Activated CD8-positive, alpha-beta memory T cell treated with anti-CD3 and anti-CD28 coated beads, Interleukin-2, amount 50 U/mL, for 48 hours (primary cell): ENCODE measurements at regions not wholly inside any gene's neighbourhood (a gene's known extent, or its start where the extent isn't known, plus 50 kb on each side); places are given as distances from the start of the nearest gene placed in this dataset.
"Not testable (repeated sequence)": the region's sequence is repeated elsewhere in the genome, so short reads cannot be mapped to it uniquely, and the experiment has no call there.

Source experiments
- DNase-seq: peaks from one replicate; pipeline ENCODE4 v3.0.0-alpha.2; 2020

DNA sequence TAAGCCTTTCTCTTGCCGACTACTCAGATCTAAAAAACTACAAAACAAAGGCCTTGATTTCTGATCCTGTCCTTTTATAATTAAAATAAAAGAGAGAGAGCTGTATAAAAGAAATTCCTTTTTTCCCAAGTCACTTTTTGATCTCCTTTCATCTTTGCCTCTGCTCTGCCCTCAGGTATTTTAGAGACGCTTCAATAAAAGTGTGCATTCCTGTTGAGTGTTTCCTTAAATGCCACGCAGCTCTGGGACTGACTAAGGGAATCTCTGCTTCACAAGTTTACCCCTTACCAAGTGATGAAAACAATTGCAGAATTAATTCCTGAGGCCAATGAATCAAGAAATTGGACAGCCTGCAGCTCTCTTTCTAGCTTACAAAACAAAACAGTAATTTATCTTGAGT lies 1109.8 kb downstream of the TMTC2 start:
- DNase-seq = no peak

DNA sequence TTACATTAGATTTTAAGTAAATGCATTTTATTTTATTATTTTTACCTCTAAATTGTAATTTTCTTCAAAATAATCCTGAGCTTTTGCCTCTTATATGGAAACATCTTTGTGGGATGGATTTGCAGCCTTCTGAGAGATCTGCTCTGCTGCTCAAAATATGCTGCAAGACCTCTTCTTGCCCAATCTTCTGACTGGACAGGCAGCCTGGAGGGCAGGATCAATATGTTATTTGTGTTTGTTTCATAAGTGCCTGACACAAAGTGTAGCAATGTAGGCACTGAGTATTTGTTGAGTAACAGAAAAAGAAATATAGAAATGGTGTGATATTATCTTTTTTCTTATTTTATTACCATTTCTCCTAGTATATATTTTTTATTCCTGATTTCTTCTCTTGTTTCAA lies 1106.9 kb downstream of the TMTC2 start:
- DNase-seq = no peak

DNA sequence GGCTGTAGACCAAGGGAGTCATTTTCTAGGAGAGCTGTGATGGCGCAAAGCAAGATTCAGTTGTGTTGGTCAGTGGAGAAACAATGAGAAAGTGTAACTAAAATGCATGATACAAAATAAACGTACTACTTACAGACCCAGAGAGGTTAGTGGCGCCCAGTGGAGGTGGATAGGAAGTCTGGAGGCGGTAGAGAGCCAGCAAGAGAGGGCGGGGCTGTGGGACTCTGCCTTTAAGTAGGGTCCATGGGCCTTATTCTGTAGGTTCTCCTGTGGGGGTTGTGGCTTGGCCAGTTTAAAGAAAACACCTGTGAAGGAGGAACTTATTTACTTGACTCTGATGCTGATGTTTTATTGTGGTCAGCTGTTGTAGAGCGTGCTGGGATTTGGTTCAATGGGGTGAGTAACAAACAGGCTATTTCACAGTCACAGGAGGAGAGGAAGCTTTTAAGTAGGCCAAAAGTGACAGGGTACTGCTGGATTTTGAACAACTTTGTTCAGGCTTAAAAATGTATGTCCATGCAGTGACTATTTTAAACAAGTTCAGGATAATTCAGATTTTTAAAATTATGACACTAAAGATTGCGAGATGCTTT lies 1097.7 kb downstream of the TMTC2 start:
- DNase-seq = no peak

DNA sequence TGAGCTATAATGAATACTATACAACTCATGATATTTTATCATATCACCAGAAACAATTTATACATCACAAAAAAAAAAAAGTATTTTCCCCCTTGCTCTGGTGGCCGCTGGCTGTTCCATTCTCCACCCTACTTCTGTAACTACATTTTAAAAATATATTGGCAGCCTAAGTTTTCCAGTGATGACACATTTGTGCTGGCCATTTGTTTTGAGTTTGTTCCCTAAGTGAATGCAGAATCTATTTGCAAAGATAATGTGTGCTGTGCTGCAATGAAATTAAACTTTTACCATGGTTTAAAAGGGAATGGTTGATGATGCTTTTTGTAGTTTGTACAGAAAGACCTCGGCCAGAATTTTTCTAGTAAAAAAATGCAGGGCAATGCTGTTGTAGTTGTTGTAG lies 1092.8 kb downstream of the TMTC2 start:
- DNase-seq = no peak

DNA sequence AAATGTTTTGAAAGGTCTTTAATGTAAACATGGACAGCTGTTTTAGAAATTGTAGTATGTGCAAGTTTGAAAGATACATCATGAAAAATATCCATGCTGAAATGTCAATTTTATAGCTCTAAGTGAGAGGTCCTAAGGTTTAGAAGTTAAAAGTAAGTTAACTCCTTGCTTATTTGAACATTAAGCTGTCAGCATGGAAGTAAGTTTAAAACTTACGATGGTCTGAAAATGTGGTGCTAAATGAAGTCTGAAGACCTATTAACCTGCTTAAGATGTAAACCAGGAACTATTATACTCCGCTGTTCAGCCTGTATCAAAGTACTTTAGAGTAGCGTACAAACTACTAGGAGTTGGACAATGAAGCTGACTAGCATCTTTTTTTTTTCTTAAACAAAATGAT lies 1082.4 kb downstream of the TMTC2 start:
- no peak for DNase-seq

DNA sequence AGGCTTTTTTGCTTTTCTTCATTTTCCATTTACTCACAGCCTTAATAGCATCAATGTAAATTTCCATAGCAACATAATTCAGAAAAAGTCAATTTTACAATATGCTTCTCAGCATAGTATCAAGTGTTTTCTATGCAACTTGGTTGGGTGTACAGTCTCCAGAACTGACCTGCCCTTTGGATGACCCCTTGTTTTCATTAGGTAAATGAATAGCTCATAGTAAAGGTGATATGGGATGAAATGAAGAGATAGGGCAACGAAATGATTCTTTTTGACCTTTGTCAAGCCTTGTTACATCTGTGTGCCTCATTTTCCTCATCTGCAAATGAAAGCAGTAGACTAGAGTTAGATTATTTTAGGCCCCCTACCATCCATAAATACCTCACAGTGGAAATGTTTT lies 1081.0 kb downstream of the TMTC2 start:
- DNase-seq = no peak

DNA sequence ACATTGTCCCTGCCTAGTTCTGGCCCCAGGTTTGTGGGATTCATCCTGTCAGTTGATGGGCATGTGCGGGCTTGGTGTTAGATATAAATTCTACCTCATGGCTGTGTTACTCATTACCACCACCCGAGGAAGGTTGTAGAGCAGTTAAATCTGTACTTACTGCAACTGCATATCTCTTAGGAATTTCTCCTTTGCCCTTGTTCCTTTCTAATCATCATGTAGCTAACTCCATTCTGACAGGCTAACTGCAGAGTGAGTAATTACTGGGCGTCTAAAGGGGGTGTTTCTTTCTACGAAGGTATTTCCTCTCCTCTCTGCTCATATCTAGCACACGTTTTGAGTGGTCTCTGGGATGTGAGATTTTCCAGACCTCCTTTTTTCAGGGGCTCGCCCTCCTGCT lies 1076.7 kb downstream of the TMTC2 start:
- DNase-seq = no peak

DNA sequence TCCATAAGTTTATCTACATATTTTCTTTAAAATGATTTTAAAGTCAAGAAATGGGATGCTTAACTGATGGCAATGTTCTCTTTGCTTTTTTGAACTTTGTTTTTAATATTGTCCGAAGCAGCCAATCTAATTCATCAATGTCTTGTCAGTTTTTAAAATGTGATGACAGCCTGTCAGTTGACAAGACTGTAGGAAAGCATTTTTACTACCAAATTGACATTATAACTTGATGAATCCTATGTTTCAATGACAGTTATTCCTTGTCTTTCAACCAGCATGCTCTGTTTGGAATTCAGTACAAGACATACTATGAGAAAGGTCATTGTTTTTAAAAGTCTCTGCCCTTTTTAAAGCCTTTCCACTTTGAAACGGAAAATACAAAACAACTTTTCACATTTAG lies 1073.2 kb downstream of the TMTC2 start:
- DNase-seq = no peak

DNA sequence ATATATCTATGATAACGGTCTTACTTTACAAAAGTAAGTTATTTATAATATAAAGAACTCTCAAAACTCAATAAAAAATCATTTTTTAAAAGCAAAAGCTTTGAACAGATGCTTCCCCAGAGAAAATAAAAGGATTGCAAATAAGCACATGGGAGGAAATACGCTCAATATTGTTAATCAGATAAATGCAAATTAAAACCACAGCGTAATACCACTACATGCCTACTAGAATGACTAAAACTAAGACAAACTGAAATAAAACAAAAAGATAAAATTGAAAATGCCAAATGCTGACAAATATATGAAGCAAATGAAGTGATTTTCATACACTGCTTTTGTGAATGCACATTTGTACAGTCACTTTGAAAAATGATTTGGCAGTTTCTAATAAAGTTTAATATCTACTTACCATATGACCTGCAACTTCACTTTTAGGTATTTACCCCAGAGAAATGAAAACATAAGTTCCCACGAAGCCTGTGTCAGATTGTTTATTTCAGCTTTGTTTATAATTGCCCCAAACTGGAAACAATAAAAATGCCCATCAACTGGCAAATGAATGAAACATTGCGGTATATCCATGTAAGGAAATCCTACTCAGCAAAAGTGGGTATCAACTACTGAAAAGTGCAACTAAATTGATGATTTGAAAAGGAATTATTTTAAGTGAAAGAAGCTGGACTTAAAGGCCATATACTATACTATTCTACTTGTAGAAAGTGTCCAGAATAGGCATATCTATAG lies 1072.4 kb downstream of the TMTC2 start:
- DNase-seq = no peak

DNA sequence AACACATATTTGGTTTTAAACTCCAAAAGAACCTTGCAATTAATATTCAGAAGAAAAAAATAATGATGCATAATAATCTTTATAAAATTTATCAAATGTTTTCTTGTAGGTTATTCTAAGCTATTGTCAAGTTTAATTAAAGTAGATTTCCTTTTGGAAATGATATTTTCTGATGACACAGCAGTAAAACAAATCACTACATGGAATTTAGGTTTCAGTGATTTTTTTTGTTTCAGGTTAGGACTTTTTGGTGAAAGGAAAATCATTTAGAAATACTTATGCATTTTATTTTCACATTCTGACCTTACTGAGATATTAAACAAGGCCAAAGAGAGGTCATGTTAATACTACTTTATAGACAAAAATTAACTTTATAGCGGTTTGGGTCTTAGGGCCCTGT lies 1067.2 kb downstream of the TMTC2 start:
- DNase-seq = no peak

DNA sequence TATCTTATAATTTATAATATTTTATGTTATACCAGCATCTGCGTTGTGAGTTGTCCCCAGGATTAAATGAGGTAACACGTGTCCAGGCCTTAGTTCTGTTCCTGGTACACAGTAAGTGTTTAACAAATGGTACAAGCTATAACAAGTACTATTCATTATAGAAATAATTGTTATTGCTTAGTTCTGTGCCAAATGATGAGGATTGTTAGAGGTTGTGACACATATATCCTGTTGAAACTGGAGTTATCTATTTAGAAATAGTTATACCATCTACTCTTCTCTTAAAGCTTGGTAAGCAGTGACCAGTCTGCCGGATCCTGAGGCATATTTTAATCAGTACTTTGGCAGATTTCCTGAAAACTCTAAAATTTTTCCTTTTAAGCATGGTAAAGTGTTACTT lies 1066.5 kb downstream of the TMTC2 start:
- DNase-seq = no peak

DNA sequence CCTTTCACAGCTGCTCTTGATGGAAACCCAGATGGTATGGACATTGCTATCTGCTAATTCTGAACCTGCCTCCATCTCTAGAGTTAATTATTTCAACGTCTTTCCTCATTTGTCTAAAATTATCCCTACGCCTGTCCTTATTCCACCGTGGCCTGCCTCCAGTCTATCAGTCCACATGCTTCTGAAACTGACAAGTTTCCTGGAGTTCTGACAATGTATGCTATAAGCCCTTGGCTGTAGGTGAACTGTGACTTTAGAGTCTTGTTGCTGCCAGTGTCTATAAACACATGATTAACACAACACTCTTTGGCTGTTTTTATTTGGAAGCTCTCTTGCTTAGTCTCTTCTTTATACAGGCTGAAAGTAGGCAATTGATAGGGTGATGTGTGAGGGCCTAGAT lies 1052.9 kb downstream of the TMTC2 start:
- no peak for DNase-seq

DNA sequence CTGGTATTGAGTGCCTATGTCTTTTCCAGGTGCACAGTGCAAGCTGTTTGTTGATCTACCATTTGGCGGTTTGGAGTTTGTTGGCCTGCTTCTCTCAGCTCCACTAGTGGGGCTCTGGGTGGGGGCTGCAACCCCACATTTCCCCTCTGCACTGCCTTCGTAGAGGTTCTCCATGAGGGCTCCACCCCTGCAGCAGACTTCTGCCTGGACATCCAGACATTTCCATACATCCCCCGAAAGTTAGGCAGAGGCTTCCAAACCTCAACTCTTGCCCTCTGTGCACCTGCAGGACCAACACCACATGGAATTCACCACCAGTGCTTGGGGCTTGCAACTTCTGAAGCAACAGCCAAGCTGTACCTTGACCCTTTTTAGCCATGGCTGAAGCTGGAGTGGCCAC lies 1024.1 kb downstream of the TMTC2 start:
- DNase-seq = no peak

DNA sequence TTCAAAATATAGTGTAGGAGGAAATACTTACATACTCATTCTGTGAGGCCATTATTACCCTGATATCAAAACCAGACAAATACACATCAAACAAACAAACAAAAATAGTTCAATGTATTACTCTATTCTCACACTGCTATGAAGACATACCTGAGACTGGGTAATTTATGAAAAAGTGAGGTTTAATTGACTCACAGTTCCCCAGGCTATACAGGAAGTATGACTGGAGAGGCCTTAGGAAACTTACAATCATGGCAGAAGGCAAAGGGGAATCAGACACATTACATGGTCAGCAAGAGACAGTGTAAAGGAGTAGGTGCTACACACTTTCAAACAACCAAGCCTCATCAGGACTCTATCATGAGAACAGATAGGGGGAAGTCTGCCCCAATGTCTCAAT lies 1023.2 kb downstream of the TMTC2 start:
- DNase-seq = no peak

DNA sequence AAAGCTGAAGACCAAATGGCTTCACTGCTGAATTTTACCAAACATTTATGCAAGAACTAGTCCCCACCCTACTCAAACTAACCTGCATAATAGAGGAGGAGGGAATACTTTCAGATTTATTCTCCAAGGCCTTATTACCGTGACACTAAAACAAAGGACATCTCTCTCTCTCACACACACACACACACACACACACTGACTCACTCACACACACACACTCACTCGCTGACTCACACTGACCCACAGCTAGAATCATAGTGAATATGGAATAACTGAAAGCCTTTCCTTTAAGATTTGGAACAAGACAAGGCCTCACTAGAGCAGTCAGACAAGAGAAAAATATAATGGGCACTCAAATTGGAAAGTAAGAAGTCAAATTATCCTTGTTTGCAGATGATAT lies 1014.1 kb downstream of the TMTC2 start:
- DNase-seq = no peak

DNA sequence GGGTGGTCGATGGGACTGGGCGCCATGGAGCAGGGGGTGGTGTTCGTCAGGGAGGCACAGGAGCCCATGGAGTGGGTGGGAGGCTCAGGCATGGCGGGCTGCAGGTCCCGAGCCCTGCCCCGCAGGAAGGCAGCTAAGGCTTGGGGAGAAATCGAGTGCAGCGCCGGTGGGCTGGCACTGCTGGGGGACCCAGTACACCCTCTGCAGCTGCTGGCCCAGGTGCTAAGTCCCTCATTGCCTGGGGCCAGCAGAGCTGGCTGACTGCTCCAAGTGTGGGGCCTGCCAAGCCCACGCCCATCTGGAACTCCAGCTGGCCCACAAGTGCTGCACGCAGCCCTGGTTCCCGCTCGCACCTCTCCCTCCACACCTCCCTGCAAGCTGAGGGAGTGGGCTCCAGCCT lies 1009.6 kb downstream of the TMTC2 start:
- DNase-seq = not testable (repeated sequence)

DNA sequence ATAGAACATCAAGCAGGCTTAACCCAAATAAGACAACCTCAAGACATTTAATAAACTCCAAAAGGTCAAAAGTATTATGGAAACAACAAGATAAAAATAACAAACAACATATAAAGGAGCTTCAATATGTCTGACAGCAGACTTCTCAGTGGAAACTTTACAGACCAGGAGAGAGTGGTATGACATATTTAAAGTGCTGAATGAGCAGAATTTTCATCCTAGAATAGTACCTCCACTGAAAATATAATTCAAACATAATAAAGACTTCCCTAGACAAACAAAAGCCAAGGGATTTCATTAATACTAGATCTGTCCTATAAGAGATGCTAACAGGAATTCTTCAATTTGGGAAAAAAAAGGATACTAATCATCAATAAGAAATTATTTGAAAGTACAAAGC lies 1005.0 kb downstream of the TMTC2 start:
- DNase-seq = no peak

DNA sequence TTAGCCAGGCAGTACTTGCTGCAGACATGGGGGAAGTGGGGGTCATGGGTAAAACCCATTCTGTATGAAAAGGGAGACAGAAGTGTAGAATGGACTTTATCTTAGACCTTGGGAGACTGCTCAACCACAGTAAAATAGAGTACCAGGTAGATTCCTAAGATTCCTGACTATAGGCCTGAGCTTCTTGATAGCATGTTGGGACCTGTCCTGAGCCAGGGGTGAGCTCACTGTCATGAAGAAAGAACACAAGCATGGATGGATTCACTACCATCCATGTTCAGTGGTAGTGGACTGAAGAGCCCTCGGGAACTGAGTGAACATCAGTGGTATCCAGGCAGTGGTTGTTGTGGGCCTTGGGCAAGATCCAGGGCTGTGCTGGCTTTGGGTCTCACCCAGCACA lies 1003.8 kb downstream of the TMTC2 start:
- DNase-seq = no peak

DNA sequence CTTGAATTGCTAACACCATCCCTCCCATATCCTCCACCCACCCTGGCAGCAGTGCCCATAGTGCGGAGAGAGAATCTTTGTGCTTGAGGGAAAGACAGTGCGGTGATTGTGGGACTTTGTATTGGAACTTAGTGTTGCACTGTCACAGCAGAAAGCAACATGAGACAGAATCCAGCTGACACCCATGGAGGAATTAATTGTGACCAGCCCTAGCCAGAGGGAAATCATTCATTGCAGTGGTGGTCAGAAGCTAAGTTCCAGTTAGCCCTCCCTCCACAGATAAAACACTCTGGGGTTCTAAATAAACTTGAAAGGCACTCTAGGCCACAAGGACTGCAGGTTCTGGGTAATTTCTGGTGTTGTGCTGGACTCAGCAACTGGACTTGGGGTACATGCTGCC lies 1002.6 kb downstream of the TMTC2 start:
- no peak for DNase-seq

DNA sequence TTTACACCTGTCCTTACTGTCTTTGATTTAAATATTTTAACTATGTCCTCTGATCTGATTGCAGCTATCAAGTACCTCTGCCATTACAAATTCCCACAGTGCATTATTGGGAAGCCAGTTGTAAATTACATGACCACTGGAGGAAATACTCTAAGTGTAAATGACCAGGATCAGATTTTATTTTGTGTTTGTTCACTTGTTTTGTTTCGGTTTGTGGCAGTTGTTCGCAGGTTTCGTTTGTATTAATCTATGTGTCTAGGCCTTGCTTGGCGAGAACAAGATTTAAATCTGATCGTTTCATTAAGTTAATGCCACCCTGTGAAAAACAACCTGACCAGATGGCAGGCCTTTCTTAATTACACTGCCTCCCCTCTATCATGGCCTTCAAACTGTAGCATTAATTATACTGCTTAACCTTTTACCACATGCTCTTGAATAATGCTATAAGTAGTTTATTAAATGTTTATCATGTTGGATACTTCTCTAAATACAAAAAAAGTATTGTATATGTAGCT lies 990.1 kb downstream of the TMTC2 start:
- no peak for DNase-seq

DNA sequence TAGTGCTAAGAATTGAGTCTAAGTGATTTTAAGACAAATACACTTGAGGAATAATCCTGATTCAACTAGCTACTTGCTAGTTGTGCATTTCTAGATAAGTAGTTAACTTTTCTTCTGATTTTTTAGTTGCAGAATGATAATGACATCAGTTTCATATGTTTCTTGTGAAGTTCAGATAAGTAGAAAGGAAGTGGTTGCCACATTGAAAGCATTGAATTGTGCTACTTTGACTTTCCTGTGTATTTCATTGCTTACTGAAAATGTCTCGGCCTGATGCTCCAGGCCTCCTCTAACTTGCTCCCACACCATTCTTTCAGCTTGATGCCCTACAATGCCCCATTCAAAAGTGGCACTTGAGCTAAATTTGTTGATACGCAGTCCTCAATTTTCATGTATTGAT lies 980.0 kb downstream of the TMTC2 start:
- no peak for DNase-seq

DNA sequence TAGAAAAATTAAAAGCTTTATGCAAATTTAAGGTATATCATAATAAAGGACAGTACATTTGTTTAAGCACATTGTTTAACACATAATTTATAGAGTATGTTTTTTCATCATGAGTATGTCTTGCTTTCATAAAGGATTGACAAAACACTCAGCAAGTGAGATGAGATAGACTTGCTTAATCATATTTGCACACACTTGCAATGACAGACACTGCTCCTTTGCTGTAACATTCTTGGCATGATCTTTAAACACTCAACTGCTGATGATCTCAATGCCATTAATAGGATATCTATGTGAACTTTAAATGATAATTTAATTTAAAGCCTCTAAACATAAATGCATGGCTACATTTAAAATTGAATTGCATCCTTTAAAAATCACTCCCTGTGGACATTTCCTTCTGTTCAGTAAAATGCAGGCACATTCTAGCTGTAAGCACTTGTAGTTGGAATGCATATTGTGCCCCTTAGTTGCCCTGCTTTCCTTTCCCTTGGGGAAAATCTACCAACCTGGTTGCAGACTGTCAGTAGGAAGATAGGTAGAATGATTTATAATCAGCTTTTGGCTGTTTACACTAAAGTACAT lies 979.0 kb downstream of the TMTC2 start:
- no peak for DNase-seq

DNA sequence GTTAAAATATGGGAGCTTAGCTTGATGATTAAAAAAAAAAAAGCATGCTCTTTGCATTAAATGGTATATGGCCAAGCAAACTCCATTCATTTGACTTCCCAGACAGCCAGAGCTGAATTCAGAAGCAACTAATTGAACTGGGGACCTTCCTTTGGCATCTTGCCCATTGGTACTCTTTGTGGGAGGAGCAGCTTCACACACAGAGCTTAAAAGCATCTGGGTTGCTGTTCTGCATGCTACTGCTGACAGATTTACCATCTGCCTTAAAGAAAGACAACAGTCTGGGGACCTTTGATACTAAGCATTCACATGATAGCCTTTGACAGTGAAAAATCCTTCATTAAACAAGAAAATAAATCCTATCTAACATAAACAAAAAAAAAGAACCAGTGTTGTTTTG lies 977.9 kb downstream of the TMTC2 start:
- DNase-seq = no peak

DNA sequence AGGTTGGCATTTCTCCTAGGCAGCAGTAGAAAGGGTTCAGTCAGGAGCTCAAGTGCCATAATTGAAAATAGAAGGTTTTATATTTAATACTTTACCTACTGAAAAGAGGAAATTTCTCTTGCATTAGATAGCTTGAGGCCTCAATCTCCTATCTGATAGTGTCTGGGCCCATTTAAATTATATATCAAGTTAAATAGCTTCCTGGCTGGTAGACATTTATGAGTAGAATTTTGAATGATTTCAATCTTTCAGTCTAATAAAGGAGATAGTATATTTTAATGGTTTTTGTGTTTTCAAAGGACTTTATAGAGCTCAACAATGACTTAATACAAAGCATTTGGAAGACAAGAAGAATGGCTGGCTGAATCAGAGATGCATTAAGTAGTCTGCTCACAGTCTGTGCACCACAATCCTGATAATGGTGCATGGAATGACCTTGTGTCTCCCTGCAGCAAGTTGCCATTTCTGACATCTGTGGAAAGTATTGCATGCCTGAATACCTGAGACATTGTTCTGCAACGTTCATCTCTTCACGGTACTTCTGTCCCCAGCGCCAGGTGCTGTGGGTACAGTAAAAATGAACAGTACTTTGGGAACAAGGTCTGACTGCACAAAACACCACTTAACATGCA lies 974.1 kb downstream of the TMTC2 start:
- DNase-seq = no peak
